ENCODE measurements at regions not wholly inside any gene's neighbourhood (a gene's known extent, or its start where the extent isn't known, plus 50 kb on each side); places are given as distances from the start of the nearest gene placed in this dataset.

- H3K4me1 ChIP-seq (ENCODE audit: insufficient read depth, low read length), result no peaks in the 10 kb centered on the region
- Mint-ChIP-seq H3K27ac (no peak overlapping the region), H3K27me3 (ENCODE audit: low read depth) (no peaks in the 10 kb centered on the region), H3K4me3 (no peak overlapping the region), H3K4me1 (peaks cover 2% of the 10 kb centered on the region in 2 experiments), H3K36me3 (ENCODE audit: insufficient read depth in 1 of 3, low read depth in 3 of 3) (peaks cover 0 to under 1% (median 0%) of the 10 kb centered on the region in 3 experiments; a peak in 1 of 7 replicates), H3K9me3 (peaks cover 34 to 52% of the 10 kb centered on the region in 2 experiments)
- H3K56ac ChIP-seq (ENCODE audit: insufficient read length, low read depth, low read length), result no peak overlapping the region
- no peak overlapping the region for H2BK5ac ChIP-seq (ENCODE audit: insufficient read length, low read length)
- no peak overlapping the region for H3K4ac ChIP-seq (ENCODE audit: low read depth, low read length)
- H3K27me3 ChIP-seq (ENCODE audit: insufficient read depth, low read length), result no peaks in the 10 kb centered on the region
- WGBS (ENCODE audit: extremely low coverage, insufficient read length, low lambda C conversion rate), result no CpG with 5 or more reads among the region's 3 CpGs
- H4K20me1 ChIP-seq (ENCODE audit: control insufficient read depth, insufficient read depth, insufficient read length), result no peaks in the 10 kb centered on the region
- H2BK20ac ChIP-seq (ENCODE audit: low read depth, low read length, poor library complexity, severe bottlenecking), result no peak overlapping the region
- no peaks in the 10 kb centered on the region for H3K79me2 ChIP-seq (ENCODE audit: insufficient read depth, low read length)
- H4K8ac ChIP-seq (replicated peaks; ENCODE audit: insufficient read length, low read depth, low read length), result no peak overlapping the region
- no peak overlapping the region for H3K9ac ChIP-seq (ENCODE audit: extremely low read depth, insufficient read length, low read length)
- H2BK12ac ChIP-seq (ENCODE audit: insufficient read length, low read depth, low read length), result no peak overlapping the region
- H2BK120ac ChIP-seq (ENCODE audit: low read depth, low read length, poor library complexity, severe bottlenecking), result no peak overlapping the region
- no peak overlapping the region for H2AK5ac ChIP-seq (ENCODE audit: insufficient read length, low read length)
- H3K14ac ChIP-seq (ENCODE audit: insufficient read depth, low read length), result no peak overlapping the region
- H3K9me3 ChIP-seq (ENCODE audit: control insufficient read depth, low read depth, low read length), result no peaks in the 10 kb centered on the region
- no peak overlapping the region for H3K18ac ChIP-seq (ENCODE audit: insufficient read length, low read depth, low read length)
- no peak overlapping the region for H3T11ph ChIP-seq (ENCODE audit: low read length)
- no peaks in the 10 kb centered on the region for H3K79me1 ChIP-seq (ENCODE audit: insufficient read depth, low read depth, low read length, poor library complexity, severe bottlenecking)
- H3K4me2 ChIP-seq (ENCODE audit: insufficient read depth, insufficient read length, low read length), result no peak overlapping the region
- H3K27ac ChIP-seq (ENCODE audit: insufficient read length, low read depth, low read length), result no peak overlapping the region
- no peak overlapping the region for H4K91ac ChIP-seq (ENCODE audit: insufficient read length, low read depth, low read length)
- H3K23me2 ChIP-seq (ENCODE audit: insufficient read length, low read depth, low read length, poor library complexity, severe bottlenecking), result no peaks in the 10 kb centered on the region
- TF ChIP-seq CTCF (conservative IDR thresholded peaks at IDR 0.05), result no peak
- H2BK15ac ChIP-seq (ENCODE audit: low read depth, low read length), result no peak overlapping the region
- H3K23ac ChIP-seq (ENCODE audit: insufficient read length, low read depth, low read length), result no peak overlapping the region
- DNase-seq, result no peak
- H4K5ac ChIP-seq (ENCODE audit: insufficient read length, low read depth, low read length), result no peak overlapping the region
- H2AFZ ChIP-seq (ENCODE audit: low read length), result no peak overlapping the region
These were observed 62.7 kb downstream of the BMP15 start for GRCh38 chrX:50973199-50973598.
